Mesenchymal stem cell (in vitro differentiated cells and primary cell): ENCODE measurements at regions not wholly inside any gene's neighbourhood (a gene's known extent, or its start where the extent isn't known, plus 50 kb on each side); places are given as distances from the start of the nearest gene placed in this dataset.

Source experiments
- DNase-seq: peaks from one replicate; pipeline ENCODE4 v3.0.0-alpha.2; 2013
- H2AFZ ChIP-seq: one replicate; pipeline ENCODE4 v1.6.1; 2013; ENCODE audit warnings: low read depth, mild to moderate bottlenecking, control low read depth, inconsistent platforms, low read length, moderate library complexity
- H2AK5ac ChIP-seq: 2 replicates; pipeline ENCODE4 v1.6.1; 2013; ENCODE audit warnings: low read length, moderate library complexity, mild to moderate bottlenecking, inconsistent platforms; ENCODE audit not compliant: severe bottlenecking
- H2BK120ac ChIP-seq: one replicate; pipeline ENCODE4 v1.6.1; 2013; ENCODE audit warnings: low read depth, mild to moderate bottlenecking, inconsistent platforms, low read length, moderate library complexity
- H2BK12ac ChIP-seq, 2 experiments: one replicate each; pipeline ENCODE4 v1.6.1; 2013; ENCODE audit warnings: inconsistent platforms in 2 of 2, low read length in 2 of 2, mild to moderate bottlenecking in 2 of 2, moderate library complexity in 2 of 2, control low read depth in 1 of 2
- H2BK15ac ChIP-seq: one replicate; pipeline ENCODE4 v1.6.1; 2013; ENCODE audit warnings: mild to moderate bottlenecking, low read depth, inconsistent platforms; ENCODE audit not compliant: poor library complexity, severe bottlenecking
- H2BK5ac ChIP-seq: 2 replicates; pipeline ENCODE4 v1.6.1; 2013; ENCODE audit warnings: low read depth, mild to moderate bottlenecking, low read length, control low read depth, inconsistent platforms; ENCODE audit not compliant: poor library complexity, severe bottlenecking
- H3K14ac ChIP-seq, 2 experiments: one replicate each; pipeline ENCODE4 v1.6.1; 2013; ENCODE audit warnings: inconsistent platforms in 2 of 2, low read length in 2 of 2, control low read depth in 1 of 2, mild to moderate bottlenecking in 1 of 2, moderate library complexity in 1 of 2
- H3K18ac ChIP-seq, 2 experiments: one replicate each; pipeline ENCODE4 v1.6.1; 2013; ENCODE audit warnings: inconsistent platforms in 2 of 2, low read length in 2 of 2, control low read depth in 1 of 2, low read depth in 1 of 2, mild to moderate bottlenecking in 1 of 2
- H3K23ac ChIP-seq, 2 experiments: one replicate each; pipeline ENCODE4 v1.6.1; 2013; ENCODE audit warnings: inconsistent platforms in 2 of 2, low read length in 2 of 2, mild to moderate bottlenecking in 2 of 2, moderate library complexity in 2 of 2, control low read depth in 1 of 2
- H3K27ac ChIP-seq: 2 replicates; pipeline ENCODE4 v1.5.1; 2013; ENCODE audit warnings: mild to moderate bottlenecking, moderate library complexity, low read length, control low read depth, inconsistent platforms; ENCODE audit not compliant: poor library complexity, severe bottlenecking
- H3K27me3 ChIP-seq, 2 experiments: 2 replicates each; pipeline versions ENCODE4 v1.6.1 to v1.7.0; 2013; ENCODE audit warnings: low read length in 2 of 2, mild to moderate bottlenecking in 2 of 2, moderate library complexity in 2 of 2, control low read depth in 1 of 2, inconsistent platforms in 1 of 2; ENCODE audit not compliant: control insufficient read depth in 1 of 2, insufficient read depth in 1 of 2
- H3K36me3 ChIP-seq, 2 experiments: 2 replicates each; pipeline versions ENCODE4 v1.6.1 to v1.7.0; 2013; ENCODE audit warnings: low read length in 2 of 2, control low read depth in 1 of 2, inconsistent platforms in 1 of 2, low read depth in 1 of 2, mild to moderate bottlenecking in 1 of 2; ENCODE audit not compliant: insufficient read depth in 2 of 2, control insufficient read depth in 1 of 2
- H3K4ac ChIP-seq, 2 experiments: one replicate each; pipeline ENCODE4 v1.6.1; 2013; ENCODE audit warnings: inconsistent platforms in 2 of 2, low read length in 2 of 2, mild to moderate bottlenecking in 2 of 2, moderate library complexity in 2 of 2, control low read depth in 1 of 2, low read depth in 1 of 2
- H3K4me1 ChIP-seq: 2 replicates; pipeline ENCODE4 v1.6.1; 2013; ENCODE audit warnings: low read depth, low read length, control low read depth; ENCODE audit not compliant: control insufficient read depth, insufficient read depth
- H3K4me2 ChIP-seq: 2 replicates; pipeline ENCODE4 v1.6.1; 2013; ENCODE audit warnings: low read length, mild to moderate bottlenecking, inconsistent platforms; ENCODE audit not compliant: poor library complexity, severe bottlenecking
- H3K4me3 ChIP-seq, 2 experiments: 2 replicates each; pipeline versions ENCODE4 v1.5.1 to v1.7.0; 2013; ENCODE audit warnings: low read length in 2 of 2, mild to moderate bottlenecking in 2 of 2, control low read depth in 1 of 2, low read depth in 1 of 2; ENCODE audit not compliant: insufficient read depth in 1 of 2
- H3K79me1 ChIP-seq: replicated peaks from 2 replicates; pipeline ENCODE4 v1.6.1; 2013; ENCODE audit warnings: mild to moderate bottlenecking, control low read depth, low read length, inconsistent platforms; ENCODE audit not compliant: poor library complexity, severe bottlenecking
- H3K9ac ChIP-seq: 2 replicates; pipeline ENCODE4 v1.7.0; 2013; ENCODE audit warnings: mild to moderate bottlenecking, low read length, moderate library complexity
- H3K9me3 ChIP-seq: 2 replicates; pipeline ENCODE4 v1.7.0; 2013; ENCODE audit warnings: mild to moderate bottlenecking, low read length; ENCODE audit not compliant: control insufficient read depth
- H4K8ac ChIP-seq: one replicate; pipeline ENCODE4 v1.6.1; 2013; ENCODE audit warnings: inconsistent platforms, mild to moderate bottlenecking, low read length, moderate library complexity
- H4K91ac ChIP-seq: one replicate; pipeline ENCODE4 v1.6.1; 2013; ENCODE audit warnings: mild to moderate bottlenecking, low read length, inconsistent platforms
- WGBS: methylation state at CpG from one replicate; pipeline ENCODE4 v1.1.7; 2013; ENCODE audit warnings: mixed read lengths; 5-methylcytosine and 5-hydroxymethylcytosine counted together

DNA sequence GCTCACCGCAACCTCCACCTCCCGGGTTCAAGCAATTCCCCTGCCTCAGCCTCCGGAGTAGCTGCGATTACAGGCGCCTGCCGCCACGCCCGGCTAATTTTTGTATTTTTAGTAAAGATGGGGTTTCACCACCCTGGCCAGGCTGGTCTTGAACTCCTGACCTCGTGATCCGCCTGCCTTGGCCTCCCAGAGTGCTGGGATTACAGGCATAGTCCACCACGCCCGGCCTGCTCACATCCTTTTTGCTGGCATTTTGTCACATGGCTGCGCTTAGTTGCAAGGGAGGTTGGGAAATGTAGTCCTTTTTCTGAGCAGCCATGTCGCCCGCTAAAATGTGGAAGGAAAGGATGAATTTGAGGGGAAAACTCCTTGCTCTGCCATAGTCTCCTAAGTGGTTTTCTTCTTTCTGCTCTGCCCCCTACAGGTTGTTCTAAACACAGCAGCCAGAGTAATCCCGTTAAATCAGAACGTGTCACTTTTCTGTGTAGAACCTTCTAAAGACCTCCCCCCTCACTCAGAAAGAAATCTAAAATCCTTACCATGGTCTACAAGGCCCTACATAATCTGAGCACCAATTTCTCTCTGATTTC lies 57.8 kb upstream of the HSPA9 start:
- H4K8ac ChIP-seq, result peak overlapping the region; percentile 84
- H3K4me1 ChIP-seq, result no peaks in the 10 kb centered on the region
- H2BK15ac ChIP-seq, result no peak overlapping the region
- no peak overlapping the region for H2BK12ac ChIP-seq
- no peak overlapping the region for H2BK120ac ChIP-seq
- H3K18ac ChIP-seq, result no peak overlapping the region
- no peaks in the 10 kb centered on the region for H3K79me1 ChIP-seq
- no peak overlapping the region for H3K4ac ChIP-seq
- no peak overlapping the region for H3K23ac ChIP-seq
- peak; percentile 79 for DNase-seq
- H3K9me3 ChIP-seq, result no peaks in the 10 kb centered on the region
- H3K14ac ChIP-seq, result no peak overlapping the region
- H3K9ac ChIP-seq, result no peak overlapping the region
- no peak overlapping the region for H3K27ac ChIP-seq
- H4K91ac ChIP-seq, result no peak overlapping the region
- H3K27me3 ChIP-seq, result peaks cover 0 to 10% of the 10 kb centered on the region in 2 experiments
- H2BK5ac ChIP-seq, result no peak overlapping the region
- WGBS, result 54% methylated on average over 17 of the region's 17 CpGs
- no peak overlapping the region for H2AK5ac ChIP-seq
- no peak overlapping the region for H3K4me2 ChIP-seq
- no peak overlapping the region for H3K4me3 ChIP-seq
- no peak overlapping the region for H2AFZ ChIP-seq
- H3K36me3 ChIP-seq, result no peaks in the 10 kb centered on the region

GRCh38 chr5:138631096-138631928 lies 56.1 kb upstream of the HSPA9 start:
- Histone ChIP-seq H3K4me2 (no peak overlapping the region), H4K8ac (no peak overlapping the region), H3K9me3 (no peaks in the 10 kb centered on the region), H3K79me1 (no peaks in the 10 kb centered on the region), H2BK120ac (no peak overlapping the region), H2BK12ac (no peak overlapping the region), H3K18ac (no peak overlapping the region), H3K14ac (no peak overlapping the region), H3K27me3 (peaks cover 0 to 6% of the 10 kb centered on the region in 2 experiments), H3K4ac (no peak overlapping the region), H3K27ac (no peak overlapping the region), H2BK5ac (no peak overlapping the region), H2AK5ac (no peak overlapping the region), H3K9ac (no peak overlapping the region), H3K23ac (no peak overlapping the region), H3K4me1 (no peaks in the 10 kb centered on the region), H3K36me3 (no peaks in the 10 kb centered on the region), H2BK15ac (no peak overlapping the region), H3K4me3 (no peak overlapping the region), H4K91ac (no peak overlapping the region), H2AFZ (no peak overlapping the region)
- 82% methylated on average over 5 of the region's 5 CpGs for WGBS
- no peak for DNase-seq

- Histone ChIP-seq H3K27ac (no peak overlapping the region), H3K4me3 (no peak overlapping the region), H3K14ac (no peak overlapping the region), H3K23ac (no peak overlapping the region), H2BK120ac (no peak overlapping the region), H3K4ac (no peak overlapping the region), H3K9ac (no peak overlapping the region), H2AK5ac (no peak overlapping the region), H2AFZ (no peak overlapping the region), H3K18ac (peak overlapping the region in 1 of 2 experiments; percentile 34), H3K79me1 (no peaks in the 10 kb centered on the region), H3K27me3 (no peaks in the 10 kb centered on the region), H3K4me2 (no peak overlapping the region), H4K8ac (no peak overlapping the region), H2BK12ac (no peak overlapping the region), H2BK15ac (no peak overlapping the region), H3K4me1 (no peaks in the 10 kb centered on the region), H3K9me3 (no peaks in the 10 kb centered on the region), H2BK5ac (no peak overlapping the region), H4K91ac (no peak overlapping the region), H3K36me3 (no peaks in the 10 kb centered on the region)
- DNase-seq, result peak; percentile 24
- 90% methylated on average over 2 of the region's 3 CpGs for WGBS
Measured at GRCh38 chr5:138629392-138629791, 54.2 kb upstream of the HSPA9 start.

DNA sequence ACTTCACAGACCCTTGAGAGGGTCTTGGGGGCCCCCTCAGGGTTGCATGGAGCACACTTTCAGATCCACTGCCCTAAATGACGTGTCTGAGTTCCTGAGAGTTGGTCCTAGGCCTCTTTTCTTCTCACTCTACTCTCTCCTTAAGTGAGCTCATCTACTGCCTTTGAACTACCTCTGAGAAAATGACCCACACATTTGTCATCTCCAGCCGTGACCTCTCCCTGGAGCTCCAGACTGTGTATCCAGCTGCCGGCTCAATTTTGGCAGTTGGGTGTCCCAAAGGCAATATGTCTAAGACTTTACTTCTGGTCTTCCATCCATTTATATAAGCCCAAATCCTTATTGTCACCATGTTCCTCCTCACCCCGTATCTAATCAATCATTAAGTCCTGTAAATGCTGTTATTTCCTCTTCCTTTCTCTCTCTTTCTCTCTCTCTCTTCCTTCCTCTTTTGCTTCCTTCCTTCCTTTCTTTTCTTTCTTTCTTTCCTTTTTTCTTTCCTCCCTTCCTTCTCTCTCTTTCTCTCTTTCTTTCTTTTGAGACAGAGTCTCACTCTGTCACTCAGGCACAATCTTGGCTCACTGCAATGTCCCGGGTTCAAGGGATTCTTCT lies 51.2 kb upstream of the HSPA9 start:
- 84% methylated on average over 5 of the region's 5 CpGs for WGBS
- Histone ChIP-seq H3K4me2 (no peak overlapping the region), H2BK120ac (no peak overlapping the region), H2BK12ac (no peak overlapping the region), H3K27me3 (no peaks in the 10 kb centered on the region), H2AK5ac (no peak overlapping the region), H3K27ac (no peak overlapping the region), H4K8ac (no peak overlapping the region), H3K4me3 (no peak overlapping the region), H3K14ac (no peak overlapping the region), H4K91ac (no peak overlapping the region), H3K23ac (no peak overlapping the region), H3K4ac (no peak overlapping the region), H2BK15ac (no peak overlapping the region), H3K9ac (no peak overlapping the region), H3K18ac (no peak overlapping the region), H3K9me3 (no peaks in the 10 kb centered on the region), H3K4me1 (no peaks in the 10 kb centered on the region), H2BK5ac (no peak overlapping the region), H3K36me3 (no peaks in the 10 kb centered on the region), H2AFZ (no peak overlapping the region), H3K79me1 (no peaks in the 10 kb centered on the region)
- no peak for DNase-seq
